ENCODE measurements at regions not wholly inside any gene's neighbourhood (a gene's known extent, or its start where the extent isn't known, plus 50 kb on each side); places are given as distances from the start of the nearest gene placed in this dataset.
"Not testable (repeated sequence)": the region's sequence is repeated elsewhere in the genome, so short reads cannot be mapped to it uniquely, and the experiment has no call there.

GRCh38 chr20:47960277-47960676 lies 175.0 kb upstream of the SULF2 start:
- no peaks in the 10 kb centered on the region for H3K9me3 ChIP-seq (ENCODE audit: low read depth, low read length)
- no peaks in the 10 kb centered on the region for H4K20me1 ChIP-seq (ENCODE audit: insufficient read depth, low read length)
- H3K4me2 ChIP-seq (ENCODE audit: insufficient read depth, low read length) = no peak overlapping the region
- no peaks in the 10 kb centered on the region for H3K79me2 ChIP-seq (ENCODE audit: insufficient read depth, low read length)
- TF ChIP-seq CTCF (IDR thresholded peaks at IDR 0.05; ENCODE audit: extremely low read depth, low read depth, low read length) = no peak
- DNase-seq (ENCODE audit: insufficient read length, low spot score, missing footprints) = no peak
- no peak overlapping the region for H3K4me3 ChIP-seq (ENCODE audit: insufficient read depth, low read length)
- no peaks in the 10 kb centered on the region for H3K36me3 ChIP-seq (ENCODE audit: insufficient read depth, low read length)
- no peaks in the 10 kb centered on the region for H3K4me1 ChIP-seq (ENCODE audit: insufficient read depth, low read length)
- H3K27ac ChIP-seq (ENCODE audit: low read depth, low read length) = no peak overlapping the region
- peaks cover 3% of the 10 kb centered on the region for H3K27me3 ChIP-seq (ENCODE audit: insufficient read depth, low read length)
- no peak overlapping the region for H2AFZ ChIP-seq (ENCODE audit: low read length)

- not testable (repeated sequence) for H3K27me3 ChIP-seq (ENCODE audit: insufficient read depth, low read length); H3K36me3 ChIP-seq (ENCODE audit: insufficient read depth, low read length); H3K4me1 ChIP-seq (ENCODE audit: insufficient read depth, low read length); H3K4me2 ChIP-seq (ENCODE audit: insufficient read depth, low read length); H3K27ac ChIP-seq (ENCODE audit: low read depth, low read length); H3K9me3 ChIP-seq (ENCODE audit: low read depth, low read length); H4K20me1 ChIP-seq (ENCODE audit: insufficient read depth, low read length); H3K79me2 ChIP-seq (ENCODE audit: insufficient read depth, low read length); H2AFZ ChIP-seq (ENCODE audit: low read length); DNase-seq (ENCODE audit: insufficient read length, low spot score, missing footprints); H3K4me3 ChIP-seq (ENCODE audit: insufficient read depth, low read length)
These were observed 172.9 kb upstream of the SULF2 start for GRCh38 chr20:47957989-47958801.

- Histone ChIP-seq H3K4me3 (ENCODE audit: insufficient read depth, low read length) (no peak overlapping the region), H3K9me3 (ENCODE audit: low read depth, low read length) (no peaks in the 10 kb centered on the region), H3K4me1 (ENCODE audit: insufficient read depth, low read length) (no peaks in the 10 kb centered on the region), H3K27me3 (ENCODE audit: insufficient read depth, low read length) (peaks cover 11% of the 10 kb centered on the region), H3K79me2 (ENCODE audit: insufficient read depth, low read length) (no peaks in the 10 kb centered on the region), H2AFZ (ENCODE audit: low read length) (no peak overlapping the region), H4K20me1 (ENCODE audit: insufficient read depth, low read length) (no peaks in the 10 kb centered on the region), H3K4me2 (ENCODE audit: insufficient read depth, low read length) (no peak overlapping the region), H3K36me3 (ENCODE audit: insufficient read depth, low read length) (no peaks in the 10 kb centered on the region), H3K27ac (ENCODE audit: low read depth, low read length) (no peak overlapping the region)
- TF ChIP-seq CTCF (IDR thresholded peaks at IDR 0.05; ENCODE audit: extremely low read depth, low read depth, low read length) = no peak
- no peak for DNase-seq (ENCODE audit: insufficient read length, low spot score, missing footprints)
These were observed 171.9 kb upstream of the SULF2 start for GRCh38 chr20:47957135-47957534.

DNA sequence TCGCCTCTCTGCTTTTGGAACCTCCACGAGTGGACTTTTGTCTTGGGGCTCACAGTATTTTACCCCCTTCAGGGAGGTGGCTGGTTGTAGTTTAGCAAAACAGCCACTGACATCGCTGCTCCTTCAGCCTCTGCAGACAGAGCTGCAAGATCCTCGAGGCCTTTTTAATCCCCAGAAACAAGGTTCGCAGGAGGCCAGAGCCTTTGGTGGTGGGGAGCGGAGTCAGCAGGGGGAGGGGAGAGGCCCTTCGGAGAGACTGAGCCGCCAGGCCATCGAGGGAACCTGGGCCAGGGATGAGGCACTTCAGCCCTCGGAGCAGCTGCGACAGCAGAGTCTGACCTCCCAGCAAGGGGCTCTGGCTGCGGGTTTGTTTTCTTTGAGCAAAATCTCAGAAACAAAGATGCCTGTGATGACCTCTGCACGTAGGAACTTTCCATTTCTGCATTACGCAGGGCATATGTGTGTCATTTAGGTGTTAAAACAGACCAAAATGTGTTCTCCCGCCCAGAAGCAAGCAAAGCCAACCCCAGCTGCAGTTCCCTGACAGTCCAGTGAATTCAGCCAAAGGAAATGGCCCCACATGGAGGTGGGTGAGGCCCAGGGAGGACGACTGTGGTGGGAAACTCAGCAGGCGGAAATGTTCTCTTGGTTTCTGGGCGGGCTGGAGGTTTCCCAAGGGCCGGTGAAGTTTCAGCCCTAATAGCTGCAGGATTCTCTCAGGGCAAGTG lies 171.2 kb upstream of the SULF2 start:
- no peak for DNase-seq (ENCODE audit: insufficient read length, low spot score, missing footprints)
- H3K4me3 ChIP-seq (ENCODE audit: insufficient read depth, low read length) = no peak overlapping the region
- no peak overlapping the region for H3K4me2 ChIP-seq (ENCODE audit: insufficient read depth, low read length)

More for the DNA sequence above, 171.2 kb upstream of the SULF2 start:
- Histone ChIP-seq H3K4me1 (ENCODE audit: insufficient read depth, low read length) (no peaks in the 10 kb centered on the region), H3K27me3 (ENCODE audit: insufficient read depth, low read length) (peaks cover 11% of the 10 kb centered on the region), H2AFZ (ENCODE audit: low read length) (no peak overlapping the region), H4K20me1 (ENCODE audit: insufficient read depth, low read length) (no peaks in the 10 kb centered on the region), H3K36me3 (ENCODE audit: insufficient read depth, low read length) (no peaks in the 10 kb centered on the region), H3K27ac (ENCODE audit: low read depth, low read length) (no peak overlapping the region), H3K79me2 (ENCODE audit: insufficient read depth, low read length) (no peaks in the 10 kb centered on the region), H3K9me3 (ENCODE audit: low read depth, low read length) (no peaks in the 10 kb centered on the region)
- TF ChIP-seq CTCF (IDR thresholded peaks at IDR 0.05; ENCODE audit: extremely low read depth, low read depth, low read length) = no peak

Measured in osteoblast (primary cell).